GM13976 (cell line): ENCODE measurements at regions not wholly inside any gene's neighbourhood (a gene's known extent, or its start where the extent isn't known, plus 50 kb on each side); places are given as distances from the start of the nearest gene placed in this dataset.

Source experiments
- DNase-seq: peaks from one replicate; pipeline ENCODE4 v3.0.0; 2012; ENCODE audit warnings: low spot score
- CTCF ChIP-seq: IDR thresholded peaks from 2 replicates; pipeline ENCODE4 v1.5.1; 2012; ENCODE audit warnings: borderline replicate concordance, mild to moderate bottlenecking; ENCODE audit not compliant: insufficient read depth; ENCODE audit errors: extremely low read depth, missing control alignments, control extremely low read depth
- in situ Hi-C: fragments of 300-500 bp; cut with MboI; formaldehyde crosslinking; loops from one replicate; pipeline ENCODE4 v1.12.0; 2022; ENCODE audit warnings: low sequenced_read_pairs, mixed read lengths, inconsistent platforms; ENCODE audit not compliant: unreplicated experiment

GRCh38 chr6:125512621-125513020 is 210.9 kb upstream of the HDDC2 start:
- TF ChIP-seq CTCF, result peak; percentile 54
- in situ Hi-C loops, result loop anchor here (25.0 kb wide), 1 partner anchor 250 kb away; no protein-coding TSS in a partner anchor
- no peak for DNase-seq

GRCh38 chr6:125513978-125514377 is 212.2 kb upstream of the HDDC2 start:
- DNase-seq, result no peak
- in situ Hi-C loops, result loop anchor here (25.0 kb wide), 1 partner anchor 248 kb away; no protein-coding TSS in a partner anchor
- no peak for TF ChIP-seq CTCF

GRCh38 chr6:125516644-125517043 is 214.9 kb upstream of the HDDC2 start:
- DNase-seq, result no peak
- in situ Hi-C loops, result loop anchor here (25.0 kb wide), 1 partner anchor 246 kb away; no protein-coding TSS in a partner anchor
- no peak for TF ChIP-seq CTCF

GRCh38 chr6:125519367-125519766 is 217.6 kb upstream of the HDDC2 start:
- TF ChIP-seq CTCF, result no peak
- in situ Hi-C loops, result loop anchor here (25.0 kb wide), 1 partner anchor 243 kb away; no protein-coding TSS in a partner anchor
- no peak for DNase-seq

- no peak for DNase-seq
- in situ Hi-C loops, result loop anchor here (25.0 kb wide), 1 partner anchor 238 kb away; no protein-coding TSS in a partner anchor
- TF ChIP-seq CTCF, result no peak
Measured at GRCh38 chr6:125524356-125524755, 222.6 kb upstream of the HDDC2 start.

GRCh38 chr6:125526007-125526720 is 223.3 kb upstream of the HEY2 start:
- in situ Hi-C loops, result no loop called here
- no peak for TF ChIP-seq CTCF
- no peak for DNase-seq

GRCh38 chr6:125528621-125529041 is 220.8 kb upstream of the HEY2 start:
- TF ChIP-seq CTCF, result no peak
- DNase-seq, result no peak
- in situ Hi-C loops, result no loop called here
